Heart right ventricle (tissue), 16 donors: ENCODE measurements at regions not wholly inside any gene's neighbourhood (a gene's known extent, or its start where the extent isn't known, plus 50 kb on each side); places are given as distances from the start of the nearest gene placed in this dataset.

Source experiments
- ATAC-seq, 8 donors: fragments of 200-7000 bp; cut with Tn5 transposase; one replicate each; pipeline ENCODE4 v1.9.1; 2020; ENCODE audit warnings: mild to moderate bottlenecking in 8 of 8, moderate library complexity in 8 of 8, moderate number of reproducible peaks in 1 of 8
- DNase-seq, 2 donors: peaks; one replicate each; pipeline ENCODE4 v3.0.0-alpha.2; 2020
- H3K27ac ChIP-seq, 10 donors: fragments of 200-600 bp; sonication (generic) in 2 of 10; one replicate each; pipeline versions ENCODE4 v1.5.0 to v1.8.0; 2020 to 2022; ENCODE audit warnings: mild to moderate bottlenecking in 3 of 10
- H3K27me3 ChIP-seq, 7 donors: fragments of 200-600 bp; one replicate each; pipeline ENCODE4 v1.8.0; 2021 to 2022; ENCODE audit warnings: mild to moderate bottlenecking in 2 of 7
- H3K36me3 ChIP-seq, 9 donors: fragments of 200-600 bp; sonication (generic) in 1 of 9; one replicate each; pipeline versions ENCODE4 v1.5.0 to v1.8.0; 2020 to 2022; ENCODE audit warnings: mild to moderate bottlenecking in 2 of 9
- H3K4me1 ChIP-seq, 9 donors: fragments of 200-600 bp; sonication (generic) in 1 of 9; one replicate each; pipeline versions ENCODE4 v1.5.0 to v1.8.0; 2020 to 2022; ENCODE audit warnings: mild to moderate bottlenecking in 4 of 9
- H3K4me3 ChIP-seq, 10 donors: fragments of 200-600 bp; sonication (generic) in 2 of 10; one replicate each; pipeline versions ENCODE4 v1.5.0 to v1.8.0; 2020 to 2022; ENCODE audit warnings: mild to moderate bottlenecking in 7 of 10, moderate library complexity in 2 of 10
- H3K9me3 ChIP-seq, 11 donors: fragments of 200-600 bp in 10 of 11; sonication (generic) in 2 of 11; one replicate each; pipeline versions ENCODE4 v1.5.0 to v1.8.0; 2013 to 2022; ENCODE audit warnings: mild to moderate bottlenecking in 2 of 11, control low read depth in 1 of 11, moderate library complexity in 1 of 11
- CTCF ChIP-seq, 9 donors: fragments of 200-600 bp; sonication (generic) in 2 of 9; IDR thresholded peaks; one replicate each; pipeline versions ENCODE4 v1.5.0 to v1.8.0; 2021 to 2022; ENCODE audit warnings: antibody characterized with exemption in 9 of 9, mild to moderate bottlenecking in 5 of 9, moderate library complexity in 1 of 9
- WGBS, 2 donors: extraction: QIAGEN DNeasy Blood & Tissue Kit; methylation state at CpG; one replicate each; pipeline ENCODE4 v1.1.7; 2013; ENCODE audit warnings: inconsistent platforms in 1 of 2; 5-methylcytosine and 5-hydroxymethylcytosine counted together
- intact Hi-C, 10 donors: fragments of 100-400 bp; cut with DNase I; formaldehyde crosslinking; loops; one replicate each; pipeline versions ENCODE4 v1.11.1 to v1.14.2; 2022
- donor health status: Arrhythmogenic right ventricular cardiomyopathy.
- donor health status: ischemic (EF 13 %, LVEDD 7.1; RV severe dilation, severe dysfunction).
- donor health status: healthy with polysubstance abuse.
- donor health status: DM: no; HTN: yes; CAD: no.
- donor health status: DM: no; HTN: no; CAD: no.
- donor health status: ischemic (EF 25% LVEDD 6.9; RV normal size, moderate dysfunction).
- donor health status: ischemic (EF 25% LVEDD 5.7; RV mildly dilated, moderate dysfunction).
- donor health status: healthy.
- donor health status: DM: yes; HTN: yes; CAD: no.
- donor health status: Ischemic cardiomyopathy.
- donor health status: ischemic (EF 35%, LVEDD 5.7; RV mildly dilated, moderate dysfunction).
- donor health status: nonischemic (EF 11% LVEDD 7.7; RV severe dilation, severe dysfunction).
- donor health status: DM: yes; HTN: yes; CAD: no.
- donor health status: PGD.
- donor health status: ischemic (EF 29% LVEDD 5.4; RV normal size, mild dysfunction).
- donor health status: nonischemic (EF 23%, LVEDD 6.1; RV moderate dilation, normal function).

GRCh38 chr4:57233386-57233785, 123.2 kb upstream of the IGFBP7 start:
- DNase-seq (no peak), ATAC-seq (peak in 1 of 8 donors; percentile 24)
- no peaks in the 10 kb centered on the region for H3K9me3 ChIP-seq
- no peak overlapping the region for H3K27ac ChIP-seq
- intact Hi-C loops: loop anchor here in 1 of 10 donors (2.0 kb wide), 1 partner anchor 49 kb away; no protein-coding TSS in a partner anchor
- no peak overlapping the region for H3K4me3 ChIP-seq
- no peaks in the 10 kb centered on the region for H3K4me1 ChIP-seq
- H3K36me3 ChIP-seq: no peaks in the 10 kb centered on the region
- 56 to 59% methylated on average over 4 of the region's 4 CpGs for WGBS, 2 donors
- H3K27me3 ChIP-seq: peaks cover 0 to 3% (median 0%) of the 10 kb centered on the region in 7 donors
- TF ChIP-seq CTCF (IDR thresholded peaks at IDR 0.05): no peak

GRCh38 chr4:57231781-57232180, 121.6 kb upstream of the IGFBP7 start:
- TF ChIP-seq CTCF (IDR thresholded peaks at IDR 0.05): no peak
- no peaks in the 10 kb centered on the region for H3K9me3 ChIP-seq
- no peaks in the 10 kb centered on the region for H3K4me1 ChIP-seq
- no peak for DNase-seq
- WGBS, 2 donors: 93 to 97% methylated on average over 2 of the region's 2 CpGs
- peaks cover 0 to 14% (median 0%) of the 10 kb centered on the region in 7 donors for H3K27me3 ChIP-seq
- intact Hi-C loops: loop anchor here in 1 of 10 donors (2.0 kb wide), 1 partner anchor 47 kb away; no protein-coding TSS in a partner anchor
- H3K4me3 ChIP-seq: no peak overlapping the region
- H3K36me3 ChIP-seq: no peaks in the 10 kb centered on the region
- H3K27ac ChIP-seq: no peak overlapping the region
- no peak for ATAC-seq

GRCh38 chr4:57220734-57221133, 110.5 kb upstream of the IGFBP7 start:
- H3K36me3 ChIP-seq: no peaks in the 10 kb centered on the region
- 65 to 70% methylated on average over 2 of the region's 2 CpGs for WGBS, 2 donors
- H3K27ac ChIP-seq: no peak overlapping the region
- H3K4me3 ChIP-seq: no peak overlapping the region
- H3K27me3 ChIP-seq: no peaks in the 10 kb centered on the region
- ATAC-seq (no peak), DNase-seq (no peak)
- intact Hi-C loops: no loop called here
- H3K9me3 ChIP-seq: peaks cover 0 to 5% (median 0%) of the 10 kb centered on the region in 11 donors
- no peaks in the 10 kb centered on the region for H3K4me1 ChIP-seq
- TF ChIP-seq CTCF (IDR thresholded peaks at IDR 0.05): no peak

- Histone ChIP-seq H3K4me1 (no peaks in the 10 kb centered on the region), H3K9me3 (peaks cover 0 to 5% (median 0%) of the 10 kb centered on the region in 11 donors), H3K4me3 (no peak overlapping the region), H3K27ac (no peak overlapping the region), H3K27me3 (no peaks in the 10 kb centered on the region), H3K36me3 (no peaks in the 10 kb centered on the region)
- ATAC-seq: no peak
- intact Hi-C loops: no loop called here
- 91 to 92% methylated on average over 2 of the region's 2 CpGs for WGBS, 2 donors
- DNase-seq: no peak
- no peak for TF ChIP-seq CTCF (IDR thresholded peaks at IDR 0.05)
Measured at GRCh38 chr4:57220172-57220571, 110.0 kb upstream of the IGFBP7 start.
